ENCODE measurements at regions not wholly inside any gene's neighbourhood (a gene's known extent, or its start where the extent isn't known, plus 50 kb on each side); places are given as distances from the start of the nearest gene placed in this dataset.
"Not testable (repeated sequence)": the region's sequence is repeated elsewhere in the genome, so short reads cannot be mapped to it uniquely, and the experiment has no call there.

GRCh38 chr6:167420177-167420576, 95.3 kb downstream of the TTLL2 start:
- no peak for DNase-seq
- intact Hi-C loops (cut with micrococcal nuclease), result no loop called here
- Histone ChIP-seq H3K27me3 (ENCODE audit: low read depth) (peaks cover 44% of the 10 kb centered on the region), H3K4me3 (no peak overlapping the region), H3K9me3 (replicated peaks) (no peaks in the 10 kb centered on the region), H3K36me3 (no peaks in the 10 kb centered on the region), H3K4me1 (no peaks in the 10 kb centered on the region), H3K27ac (replicated peaks) (no peak overlapping the region)
- TF ChIP-seq CTCF (IDR thresholded peaks at IDR 0.05; ENCODE audit: borderline replicate concordance), result no peak

- no peaks in the 10 kb centered on the region for H3K9me3 ChIP-seq (replicated peaks)
- intact Hi-C loops (cut with micrococcal nuclease), result no loop called here
- peaks cover 37% of the 10 kb centered on the region for H3K27me3 ChIP-seq (ENCODE audit: low read depth)
- no peak overlapping the region for H3K27ac ChIP-seq (replicated peaks)
- no peak for DNase-seq
- no peaks in the 10 kb centered on the region for H3K36me3 ChIP-seq
- H3K4me1 ChIP-seq, result no peaks in the 10 kb centered on the region
- no peak overlapping the region for H3K4me3 ChIP-seq
- TF ChIP-seq CTCF (IDR thresholded peaks at IDR 0.05; ENCODE audit: borderline replicate concordance), result no peak
Observed at GRCh38 chr6:167420858-167421766, 96.2 kb downstream of the TTLL2 start.

GRCh38 chr6:167421944-167422343, 97.1 kb downstream of the TTLL2 start:
- H3K36me3 ChIP-seq; intact Hi-C loops (cut with micrococcal nuclease); H3K4me3 ChIP-seq; DNase-seq; H3K9me3 ChIP-seq (replicated peaks); H3K27ac ChIP-seq (replicated peaks); H3K4me1 ChIP-seq: not testable (repeated sequence)
- H3K27me3 ChIP-seq (ENCODE audit: low read depth), result peaks cover 37% of the 10 kb centered on the region

- H3K4me3 ChIP-seq, result no peak overlapping the region
- intact Hi-C loops (cut with micrococcal nuclease), result no loop called here
- H3K27ac ChIP-seq (replicated peaks), result no peak overlapping the region
- no peaks in the 10 kb centered on the region for H3K9me3 ChIP-seq (replicated peaks)
- H3K4me1 ChIP-seq, result no peaks in the 10 kb centered on the region
- no peak for DNase-seq
- TF ChIP-seq CTCF (IDR thresholded peaks at IDR 0.05; ENCODE audit: borderline replicate concordance), result no peak
- peaks cover 31% of the 10 kb centered on the region for H3K27me3 ChIP-seq (ENCODE audit: low read depth)
- no peaks in the 10 kb centered on the region for H3K36me3 ChIP-seq
Observed at GRCh38 chr6:167422934-167423333, 98.0 kb downstream of the TTLL2 start.

- no peak for TF ChIP-seq CTCF (IDR thresholded peaks at IDR 0.05; ENCODE audit: borderline replicate concordance)
- H3K4me1 ChIP-seq, result no peaks in the 10 kb centered on the region
- H3K36me3 ChIP-seq, result no peaks in the 10 kb centered on the region
- no peaks in the 10 kb centered on the region for H3K9me3 ChIP-seq (replicated peaks)
- no peak overlapping the region for H3K4me3 ChIP-seq
- H3K27ac ChIP-seq (replicated peaks), result no peak overlapping the region
- H3K27me3 ChIP-seq (ENCODE audit: low read depth), result peaks cover 23% of the 10 kb centered on the region
- DNase-seq, result no peak
- intact Hi-C loops (cut with micrococcal nuclease), result no loop called here
Observed at GRCh38 chr6:167424060-167424673, 99.3 kb downstream of the TTLL2 start.

- Histone ChIP-seq H3K36me3 (no peaks in the 10 kb centered on the region), H3K4me3 (no peak overlapping the region), H3K9me3 (replicated peaks) (peaks cover 3% of the 10 kb centered on the region), H3K27me3 (ENCODE audit: low read depth) (peaks cover 18% of the 10 kb centered on the region), H3K27ac (replicated peaks) (no peak overlapping the region), H3K4me1 (no peaks in the 10 kb centered on the region)
- intact Hi-C loops (cut with micrococcal nuclease), result no loop called here
- TF ChIP-seq CTCF (IDR thresholded peaks at IDR 0.05; ENCODE audit: borderline replicate concordance), result no peak
- DNase-seq, result no peak
Observed at GRCh38 chr6:167424700-167425099, 99.8 kb downstream of the TTLL2 start.

Measured in left ventricle myocardium inferior (tissue), 1 donor.